ENCODE measurements at regions not wholly inside any gene's neighbourhood (a gene's known extent, or its start where the extent isn't known, plus 50 kb on each side); places are given as distances from the start of the nearest gene placed in this dataset.
A peak's percentile ranks its signal among the peaks of the same experiment; 100 is the strongest.

DNA sequence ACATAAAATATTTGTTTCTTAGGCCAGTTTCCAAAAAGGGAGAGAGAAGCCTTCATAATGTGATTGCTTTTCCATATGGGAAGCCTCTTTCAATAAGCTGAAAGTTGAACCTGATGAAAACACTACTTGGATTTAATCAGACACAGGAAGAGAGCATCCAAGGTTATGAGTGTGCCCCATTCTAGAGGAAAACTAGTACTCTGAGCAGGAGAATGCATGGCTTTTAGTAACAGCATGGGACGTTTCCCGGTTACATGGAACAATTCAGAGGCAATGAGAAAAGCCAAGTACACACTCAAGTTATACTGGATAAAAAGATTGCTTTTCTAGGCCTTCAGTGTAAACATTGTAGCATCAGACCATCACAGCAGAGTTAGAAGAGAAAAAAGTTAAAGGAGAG is 315.8 kb downstream of the ZNF516 start:
- DNase-seq: no peak

DNA sequence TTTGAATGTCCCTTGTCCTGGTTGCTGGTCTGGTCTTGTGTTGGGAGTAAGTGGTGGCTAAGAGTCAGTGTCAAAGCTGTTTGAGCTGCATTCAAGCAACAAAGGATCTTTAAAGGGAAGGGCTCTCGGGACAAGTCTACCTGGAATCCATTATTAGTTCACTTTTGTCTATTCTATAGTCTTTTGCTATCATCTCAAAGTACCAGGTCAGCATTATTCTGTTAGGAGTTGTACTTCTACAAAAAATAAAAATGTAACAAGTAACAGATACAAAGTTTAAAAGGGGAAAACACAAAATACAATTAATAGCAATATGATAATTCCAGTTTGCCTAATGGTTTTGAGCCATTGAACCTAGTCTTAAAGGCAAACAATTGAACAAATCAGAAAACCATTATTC is 317.9 kb downstream of the ZNF516 start:
- DNase-seq: no peak

DNA sequence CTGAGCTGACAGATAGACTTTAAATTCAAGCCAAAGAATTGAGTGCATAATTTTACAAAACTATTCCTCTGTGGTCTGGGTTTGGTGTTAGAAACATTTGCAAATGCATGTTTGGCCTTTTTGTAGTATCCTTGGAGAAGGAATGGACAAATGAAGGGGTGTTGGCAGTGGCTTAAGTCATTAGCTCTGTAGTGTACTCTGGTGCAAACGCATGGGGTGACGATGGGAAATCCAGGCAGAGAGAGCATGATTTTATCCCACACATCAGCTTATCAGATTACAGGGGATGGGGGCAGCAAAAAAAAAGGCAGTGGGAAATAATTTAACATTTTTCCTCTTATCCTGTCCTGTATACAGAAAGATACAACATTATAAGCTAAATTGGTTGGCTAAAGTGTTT is 320.6 kb downstream of the ZNF516 start:
- DNase-seq: no peak

DNA sequence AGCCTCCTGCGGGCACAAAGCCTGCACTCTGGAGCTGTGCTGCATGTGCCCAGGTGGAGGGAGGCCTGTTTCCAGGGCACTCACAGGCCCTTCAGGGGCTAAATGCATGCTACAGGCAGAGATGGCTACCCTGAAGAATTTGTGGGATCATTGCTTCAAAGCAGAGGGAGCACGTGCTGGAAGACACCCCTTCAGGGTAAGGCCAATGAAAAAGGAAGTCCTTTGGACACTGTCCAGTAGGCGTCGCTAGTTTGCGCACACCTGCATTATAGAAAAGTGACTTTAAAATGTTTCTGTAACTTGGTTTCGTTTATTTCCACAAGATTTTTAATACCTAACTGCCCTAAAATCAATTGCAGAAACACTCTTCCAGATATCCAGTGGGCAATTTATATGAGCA is 325.3 kb downstream of the ZNF516 start:
- no peak for DNase-seq

DNA sequence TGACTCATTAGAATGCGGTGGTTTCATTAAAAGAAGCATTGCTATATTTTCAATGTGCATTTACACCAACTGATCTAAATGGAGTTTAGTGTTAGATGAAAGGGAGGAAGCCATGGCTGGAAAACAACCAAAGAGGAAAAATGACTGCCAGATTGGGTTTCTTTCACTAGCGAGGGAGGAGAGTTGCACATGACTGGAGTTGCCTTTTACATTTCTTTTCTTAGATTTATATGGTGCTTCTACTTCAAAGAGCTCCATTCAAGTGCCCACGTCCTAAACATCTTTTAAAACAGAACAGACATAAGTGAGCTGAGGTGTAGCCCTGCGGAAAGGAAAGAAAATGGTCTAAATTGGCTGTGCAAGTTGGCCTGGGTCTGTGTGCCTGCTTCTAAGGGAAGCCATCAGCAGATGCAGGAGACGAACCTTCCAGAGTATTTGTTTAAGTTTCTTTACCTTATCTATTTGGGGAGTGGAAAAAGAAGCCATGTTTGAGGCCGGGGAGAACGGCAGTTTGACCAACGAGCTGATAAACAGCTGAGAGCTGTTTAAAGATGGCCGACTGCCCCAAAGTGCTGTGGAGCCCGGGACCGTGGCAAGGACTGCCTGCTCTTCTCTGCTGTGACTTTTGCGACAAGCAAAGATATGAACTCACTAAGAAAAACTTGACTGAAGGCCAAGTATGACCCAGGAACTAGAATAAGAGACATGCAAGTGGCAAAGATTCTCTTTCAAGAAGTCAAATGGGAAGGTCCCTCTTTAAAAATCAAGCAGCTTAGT is 327.0 kb downstream of the ZNF516 start:
- DNase-seq: no peak

DNA sequence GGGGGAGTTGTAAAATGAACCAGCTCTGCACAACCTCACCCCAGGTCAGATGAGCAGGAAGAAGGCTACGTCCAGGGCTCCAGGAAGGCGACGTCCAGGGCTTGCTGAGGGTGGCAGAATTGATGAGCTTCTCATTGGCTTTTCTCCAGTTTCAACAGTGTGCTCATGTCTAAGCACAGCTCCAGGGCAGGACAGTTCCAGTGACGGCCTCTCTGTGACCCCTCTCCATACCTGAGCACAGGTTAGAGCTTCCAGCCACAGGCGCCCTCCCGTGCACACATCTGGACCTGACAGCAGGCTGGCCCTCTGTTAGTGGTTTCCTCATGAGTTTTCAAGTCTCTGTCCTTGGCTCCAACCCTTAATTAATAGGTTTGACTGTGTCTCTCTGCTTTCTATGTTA is 327.6 kb downstream of the ZNF516 start:
- DNase-seq: no peak

DNA sequence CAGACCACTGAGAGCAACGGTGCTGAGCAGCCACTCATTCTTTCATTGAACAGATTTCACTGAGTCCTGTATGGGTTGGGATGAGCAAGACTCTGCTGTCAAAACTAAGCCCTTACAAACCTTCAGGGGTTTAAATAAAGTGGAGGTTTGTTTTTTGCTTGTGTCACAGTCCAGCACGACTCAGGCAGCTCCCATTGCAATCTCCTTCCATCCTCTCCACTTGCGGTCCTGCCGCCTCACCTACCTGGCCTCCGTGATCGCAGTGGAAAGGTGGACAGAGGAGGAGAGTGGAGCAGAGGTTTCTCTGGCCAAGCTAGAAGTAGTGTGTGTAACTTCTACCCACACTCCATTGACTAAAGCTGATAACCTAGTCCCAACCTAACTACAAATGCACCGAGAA is 332.2 kb downstream of the ZNF516 start:
- DNase-seq: no peak

DNA sequence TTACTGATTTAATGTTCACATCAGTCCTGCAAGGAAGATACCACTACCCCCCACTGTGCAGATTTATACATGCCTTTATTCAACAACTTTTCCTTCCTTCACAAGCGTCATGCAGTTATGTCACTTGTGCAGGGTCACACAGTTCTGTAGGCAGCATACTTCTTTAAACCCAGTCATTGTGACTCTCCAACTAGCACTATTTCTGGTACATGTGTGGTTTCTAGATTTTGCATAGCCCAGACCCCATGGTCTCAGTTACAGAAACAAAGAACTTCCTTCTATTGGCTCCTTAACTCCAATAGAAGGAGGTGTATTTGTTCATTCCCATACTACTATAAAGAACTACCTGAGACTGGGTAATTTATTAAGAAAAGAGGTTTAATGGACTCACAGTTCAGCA is 333.1 kb downstream of the ZNF516 start:
- no peak for DNase-seq

DNA sequence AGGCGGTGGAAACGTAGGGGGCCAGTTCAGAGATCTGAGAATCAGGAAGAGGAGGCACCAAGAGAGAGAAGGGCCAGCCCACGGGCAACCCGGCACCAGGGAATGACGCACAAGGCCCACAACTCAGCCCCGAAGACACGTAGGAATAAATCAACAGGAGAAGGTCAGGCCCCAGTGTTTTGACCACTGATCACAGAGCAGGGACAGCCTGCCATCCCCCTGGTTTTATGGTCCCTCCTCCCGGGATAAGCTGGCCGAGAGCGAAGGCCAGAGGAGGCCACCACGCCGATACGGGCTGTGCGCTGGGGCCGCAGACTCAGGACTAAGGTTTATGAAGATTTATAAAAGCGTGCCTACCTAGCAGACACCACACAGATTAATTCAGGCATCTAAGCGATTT is 341.4 kb downstream of the ZNF516 start:
- no peak for DNase-seq

DNA sequence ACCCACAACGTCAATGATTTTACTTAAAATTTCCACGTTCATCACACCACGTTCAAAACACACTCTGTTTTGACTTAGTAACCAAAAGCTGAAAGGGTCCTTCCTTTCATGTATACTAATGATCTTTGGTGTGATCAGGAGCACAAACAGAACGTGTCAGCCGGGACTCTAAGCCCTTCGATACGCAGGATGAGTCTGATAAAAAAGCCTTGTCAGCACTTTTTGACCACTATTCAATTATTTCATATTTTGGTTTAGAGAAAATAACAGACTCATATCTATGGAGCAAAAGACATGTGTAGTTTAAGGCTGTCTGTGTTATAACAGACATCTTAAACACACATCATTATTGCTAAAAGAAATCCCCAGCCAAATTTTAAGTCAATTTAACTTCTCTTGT is 345.3 kb downstream of the ZNF516 start:
- DNase-seq: no peak

DNA sequence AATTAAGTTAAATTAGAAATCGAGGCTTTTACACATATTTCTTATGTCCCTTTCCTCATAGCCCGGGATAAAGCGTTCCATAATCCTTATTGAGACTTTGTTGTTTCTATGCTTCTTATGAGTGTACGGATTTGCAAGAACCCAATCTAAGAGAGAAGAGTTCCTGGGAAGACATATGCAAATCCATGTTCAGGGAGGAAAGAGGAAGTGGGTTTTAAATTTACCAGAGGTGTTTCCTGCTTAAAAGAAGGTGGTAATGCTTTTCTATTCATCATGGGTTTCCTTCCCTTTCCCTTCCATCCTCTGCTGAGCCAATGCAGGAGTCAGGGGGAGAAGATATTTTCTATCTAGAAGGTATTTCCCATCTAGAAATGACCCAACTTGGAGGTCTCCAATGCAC is 345.8 kb downstream of the ZNF516 start:
- DNase-seq: no peak

DNA sequence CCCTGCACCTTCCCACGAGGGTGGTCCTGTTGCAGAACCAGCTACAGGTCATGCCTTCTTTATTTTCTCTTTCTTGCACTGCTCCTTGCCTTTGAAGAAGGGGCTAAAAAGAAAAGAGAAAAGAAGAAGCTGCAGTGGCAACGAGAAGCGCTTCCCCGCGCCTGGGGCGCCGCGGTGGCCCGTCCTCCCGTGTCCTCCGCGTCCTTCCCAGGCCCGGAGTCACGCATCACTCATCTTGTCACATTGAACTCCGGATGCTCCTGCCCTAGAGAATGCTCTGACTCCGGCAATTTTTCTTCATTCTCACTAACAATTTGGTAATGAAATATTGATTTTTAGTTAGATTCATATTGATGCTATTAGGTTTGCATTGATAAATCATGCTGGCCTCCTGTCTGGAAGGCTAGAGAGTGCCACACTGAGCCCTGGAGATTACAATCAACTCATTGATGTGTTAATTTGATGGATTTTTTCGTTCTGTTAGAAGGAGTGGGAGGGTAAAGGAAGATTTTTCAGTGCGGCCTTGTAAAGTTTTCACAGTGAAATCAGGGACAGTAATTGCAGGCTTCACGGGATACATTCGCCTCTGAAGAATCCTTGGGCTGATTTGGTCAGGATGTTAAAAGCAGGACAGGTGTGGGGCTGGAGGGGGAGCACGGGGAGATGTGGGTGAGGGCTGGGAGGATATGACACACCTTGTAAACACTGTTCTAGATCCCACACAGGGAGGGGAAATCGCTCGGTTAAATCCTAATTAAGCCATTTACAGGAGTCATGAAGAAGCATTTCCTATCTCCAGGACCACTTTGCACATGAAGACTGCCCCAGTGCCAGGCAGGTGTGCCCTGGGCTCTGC is 349.3 kb downstream of the ZNF516 start:
- DNase-seq: no peak

DNA sequence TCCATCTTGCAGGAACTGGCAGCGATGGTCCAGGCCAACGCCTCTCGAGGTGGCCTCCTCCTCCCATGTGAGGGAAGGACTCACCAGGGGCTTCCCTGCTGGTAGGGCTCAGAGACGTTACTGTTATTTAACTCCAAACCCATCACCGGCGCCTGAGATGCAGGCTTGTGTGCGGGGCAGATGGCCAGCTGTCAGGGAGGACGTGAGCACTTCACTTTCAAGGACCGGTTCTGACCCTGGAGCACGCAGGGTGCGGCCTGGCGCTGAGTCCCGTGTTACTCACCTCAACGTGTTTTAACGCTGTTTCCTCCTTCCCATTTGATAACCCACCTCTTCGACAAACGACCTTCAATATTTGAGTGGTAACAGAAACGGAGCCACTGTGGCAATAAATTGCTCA is 350.2 kb downstream of the ZNF516 start:
- DNase-seq: no peak

DNA sequence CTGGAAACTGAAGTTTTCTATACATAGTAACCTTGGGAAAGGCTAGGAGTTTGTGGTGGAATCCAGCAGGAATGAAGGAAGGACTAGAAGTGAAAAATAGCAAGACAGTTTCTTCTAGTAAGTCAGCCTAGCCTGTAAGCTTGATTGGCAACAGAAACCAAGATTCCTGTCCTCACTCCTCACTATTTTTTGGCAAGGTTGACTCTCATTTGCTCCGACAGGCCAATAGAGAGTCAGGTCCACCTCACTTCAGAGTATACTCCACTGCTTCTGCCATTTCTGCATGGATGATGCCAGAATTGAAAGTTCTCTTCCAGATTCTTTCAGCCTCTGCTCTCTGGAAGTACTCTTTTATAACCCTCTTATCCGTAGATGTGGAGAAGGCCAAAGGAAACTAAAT is 352.4 kb downstream of the ZNF516 start:
- no peak for DNase-seq

DNA sequence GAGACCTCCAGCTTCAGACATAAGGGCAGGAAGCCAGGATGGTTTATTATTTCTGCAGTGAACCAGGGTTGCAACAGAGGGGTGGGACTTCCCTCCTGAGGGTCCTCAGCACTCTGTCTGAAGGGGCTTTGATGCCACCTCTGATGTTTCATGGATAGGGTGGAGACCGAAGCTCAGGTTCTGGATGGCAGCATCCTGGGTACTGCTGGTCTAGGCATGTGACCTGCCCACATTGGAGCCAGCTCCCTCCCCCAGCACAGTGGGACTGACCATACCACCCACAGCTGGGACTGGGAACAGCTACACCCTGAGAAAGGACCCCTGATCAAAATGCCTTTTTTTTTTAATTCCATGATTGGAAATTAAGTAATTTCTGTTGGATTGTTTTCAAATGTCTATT is 355.2 kb downstream of the ZNF516 start:
- DNase-seq: no peak

DNA sequence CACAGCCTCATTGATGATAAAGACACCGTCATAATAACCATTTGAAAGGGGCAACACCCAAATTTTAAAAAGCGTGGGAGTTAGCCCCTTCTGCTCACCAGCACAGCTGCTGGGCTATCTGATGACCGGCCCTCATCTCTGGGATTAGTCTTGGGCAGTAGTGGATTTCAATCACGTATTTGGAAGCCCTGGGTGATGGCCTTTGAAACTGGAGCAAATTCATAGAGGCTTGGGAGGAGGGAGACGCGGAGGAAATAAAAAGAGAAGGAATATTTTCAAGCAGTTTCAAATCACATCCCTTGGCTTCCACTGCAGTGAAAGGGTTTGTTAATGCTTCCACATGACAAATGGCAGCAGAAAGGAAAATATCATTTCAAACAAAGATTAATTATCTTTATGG is 357.8 kb downstream of the ZNF516 start:
- DNase-seq: no peak

DNA sequence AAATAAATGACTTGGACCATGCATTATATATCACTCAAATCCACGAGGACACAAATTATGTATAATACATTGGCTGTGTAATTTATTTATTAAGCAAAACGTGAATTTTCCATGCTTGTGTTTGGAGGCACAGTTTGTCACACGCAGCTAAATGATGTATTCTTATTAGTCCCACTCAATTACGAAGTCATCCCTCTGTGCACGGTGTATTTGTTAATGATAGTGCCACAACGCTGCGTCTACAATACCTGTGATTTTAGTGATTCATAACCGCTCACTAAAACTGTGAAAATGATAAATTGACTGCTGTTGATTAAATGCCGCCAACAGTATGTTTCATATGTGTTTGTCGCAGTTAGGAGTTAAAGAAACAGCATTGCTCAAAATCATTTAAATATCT is 358.3 kb downstream of the ZNF516 start:
- DNase-seq: no peak

DNA sequence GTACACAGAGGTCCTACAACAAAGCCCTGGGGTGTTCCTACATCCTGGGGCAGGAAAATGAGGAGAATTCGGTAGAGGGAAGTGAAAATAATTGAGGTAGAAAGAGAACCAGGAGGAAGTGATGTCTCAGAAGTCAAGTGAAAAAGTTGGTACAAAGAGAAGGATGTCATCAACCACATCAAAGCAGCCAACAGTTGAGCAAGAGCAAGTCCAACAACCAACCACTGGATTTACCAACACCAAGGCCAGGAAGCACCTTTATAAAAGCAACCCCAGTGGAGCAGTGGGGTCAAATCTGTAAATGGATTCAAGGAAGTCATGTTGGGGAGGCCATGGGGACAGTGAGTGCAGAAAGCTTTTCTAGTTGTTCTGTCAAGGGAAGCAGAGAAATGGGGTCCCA is 360.4 kb downstream of the ZNF516 start:
- no peak for DNase-seq

DNA sequence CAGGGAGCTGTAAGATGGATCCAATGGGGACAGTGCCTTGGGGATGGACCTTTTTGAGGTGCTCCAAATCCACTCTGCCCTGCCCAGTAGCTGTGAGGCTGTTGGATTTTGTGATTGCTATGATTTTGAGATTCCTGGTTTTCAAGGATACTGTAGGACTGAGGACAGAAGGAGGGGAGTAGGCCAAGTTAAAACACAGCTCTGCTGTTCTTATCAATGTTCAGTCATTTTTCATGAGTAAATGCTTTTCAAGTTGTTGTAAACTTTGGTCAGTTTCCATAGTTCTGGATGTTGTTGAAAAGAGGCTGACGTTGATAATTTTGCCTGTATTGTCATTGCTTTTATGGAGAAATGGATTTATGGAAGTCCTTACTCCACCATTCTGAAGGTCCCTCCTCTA is 361.2 kb downstream of the ZNF516 start:
- no peak for DNase-seq

DNA sequence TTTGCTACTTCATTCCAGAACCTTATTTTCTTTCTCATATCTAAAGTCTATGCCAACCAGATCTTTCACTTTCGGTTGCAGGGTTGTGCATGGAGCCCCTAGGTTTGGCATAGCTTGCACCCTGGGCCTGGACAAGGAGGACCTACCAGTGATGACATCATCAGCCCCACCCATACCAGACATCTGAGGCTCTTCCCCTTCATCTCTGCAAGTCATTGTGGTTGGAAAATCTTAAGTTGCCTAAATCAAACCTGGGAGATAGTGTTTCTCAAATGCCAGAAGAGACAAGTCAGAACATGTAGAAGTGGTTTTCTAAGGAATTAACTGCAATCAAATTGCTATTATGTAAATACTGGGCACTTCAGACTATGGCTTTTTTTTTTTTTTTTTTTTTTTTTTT is 363.3 kb downstream of the ZNF516 start:
- DNase-seq: no peak

DNA sequence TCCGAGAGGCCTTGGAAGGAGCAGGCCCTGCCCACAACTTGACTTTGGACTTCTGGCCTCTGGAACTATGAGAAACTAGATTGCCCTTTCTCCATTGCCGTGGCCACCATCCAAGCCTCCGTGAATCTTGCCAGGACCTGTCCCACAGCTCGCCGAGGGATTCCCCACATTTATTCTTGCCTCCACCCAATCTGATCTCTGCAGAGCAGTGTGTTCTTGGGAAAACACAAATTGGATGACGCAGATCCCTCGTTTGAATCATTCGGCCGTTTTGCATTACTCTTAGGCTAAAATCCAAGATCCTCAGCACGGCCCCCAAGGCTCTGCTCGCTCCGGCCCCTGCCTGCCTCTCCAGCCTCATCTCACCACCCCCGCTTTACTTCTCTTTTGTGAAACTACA is 364.2 kb downstream of the ZNF516 start:
- no peak for DNase-seq

DNA sequence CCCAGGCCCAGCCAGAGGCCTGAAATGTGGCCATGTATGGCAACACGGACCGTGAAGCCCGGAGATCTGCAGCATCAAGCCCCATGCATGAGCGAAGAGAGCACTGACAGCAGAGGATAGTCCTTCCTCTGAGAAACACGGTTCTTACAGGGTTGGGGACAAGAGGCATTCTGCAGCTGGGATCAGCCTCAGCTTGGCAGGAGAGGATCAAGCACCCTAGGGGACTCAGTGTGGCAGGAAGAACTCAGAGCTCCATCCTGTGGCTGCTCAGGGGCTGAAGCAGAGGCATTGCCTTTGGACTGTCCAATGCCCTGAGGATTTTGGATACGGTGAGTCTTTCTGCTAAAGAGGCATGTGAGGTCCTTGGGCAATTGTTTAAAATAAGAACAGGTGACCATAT is 368.7 kb downstream of the ZNF516 start:
- DNase-seq: peak; percentile 1

DNA sequence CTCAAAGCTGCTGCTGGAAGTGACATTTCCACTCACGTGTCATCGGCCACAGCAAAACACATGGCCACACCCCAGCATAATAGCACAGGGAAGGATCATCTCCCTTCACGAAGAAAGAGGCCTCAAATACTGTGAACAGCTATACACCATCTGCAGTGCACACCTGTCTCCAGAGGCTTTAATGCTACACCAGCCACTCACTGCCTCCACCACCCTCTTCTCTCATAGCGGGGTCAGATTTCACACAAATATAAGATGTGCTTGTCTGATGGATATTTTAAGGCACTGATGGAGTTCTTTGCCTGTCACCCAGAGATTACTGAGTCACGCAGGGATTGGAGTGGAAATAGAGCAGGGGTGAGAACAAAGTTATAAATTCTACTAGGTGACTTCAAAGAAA is 374.0 kb downstream of the ZNF516 start:
- no peak for DNase-seq

DNA sequence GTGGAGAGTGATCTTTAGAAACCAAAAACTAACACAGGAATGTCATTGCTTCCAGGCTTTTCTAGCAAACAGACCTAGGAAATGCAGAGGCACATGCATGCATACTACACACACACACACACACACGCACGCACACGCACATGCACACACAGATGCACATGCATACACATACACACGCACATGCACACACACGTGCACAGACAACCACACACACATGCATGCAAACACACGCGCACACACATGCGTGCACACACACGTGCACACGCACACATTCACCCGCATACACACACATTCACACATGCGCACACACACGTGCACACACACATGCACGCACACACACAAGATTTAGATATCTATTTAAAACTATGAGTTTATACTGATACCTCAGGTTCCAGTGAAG is 379.5 kb downstream of the ZNF516 start:
- DNase-seq: no peak
